ENCODE measurements at regions not wholly inside any gene's neighbourhood (a gene's known extent, or its start where the extent isn't known, plus 50 kb on each side); places are given as distances from the start of the nearest gene placed in this dataset.

- TF ChIP-seq, protein P1, sequence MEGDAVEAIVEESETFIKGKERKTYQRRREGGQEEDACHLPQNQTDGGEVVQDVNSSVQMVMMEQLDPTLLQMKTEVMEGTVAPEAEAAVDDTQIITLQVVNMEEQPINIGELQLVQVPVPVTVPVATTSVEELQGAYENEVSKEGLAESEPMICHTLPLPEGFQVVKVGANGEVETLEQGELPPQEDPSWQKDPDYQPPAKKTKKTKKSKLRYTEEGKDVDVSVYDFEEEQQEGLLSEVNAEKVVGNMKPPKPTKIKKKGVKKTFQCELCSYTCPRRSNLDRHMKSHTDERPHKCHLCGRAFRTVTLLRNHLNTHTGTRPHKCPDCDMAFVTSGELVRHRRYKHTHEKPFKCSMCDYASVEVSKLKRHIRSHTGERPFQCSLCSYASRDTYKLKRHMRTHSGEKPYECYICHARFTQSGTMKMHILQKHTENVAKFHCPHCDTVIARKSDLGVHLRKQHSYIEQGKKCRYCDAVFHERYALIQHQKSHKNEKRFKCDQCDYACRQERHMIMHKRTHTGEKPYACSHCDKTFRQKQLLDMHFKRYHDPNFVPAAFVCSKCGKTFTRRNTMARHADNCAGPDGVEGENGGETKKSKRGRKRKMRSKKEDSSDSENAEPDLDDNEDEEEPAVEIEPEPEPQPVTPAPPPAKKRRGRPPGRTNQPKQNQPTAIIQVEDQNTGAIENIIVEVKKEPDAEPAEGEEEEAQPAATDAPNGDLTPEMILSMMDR (conservative IDR thresholded peaks at IDR 0.05; ENCODE audit: low read length) = no peak
- no peak for TF ChIP-seq EZH2phosphoT487 (IDR thresholded peaks at IDR 0.05; ENCODE audit: borderline replicate concordance, low read depth, low read length)
Observed at GRCh38 chr4:153141238-153141637, 63.0 kb upstream of the TRIM2 start.

Measured in OCI-LY7 (cell line).